HEK293 (cell line): ENCODE measurements at regions not wholly inside any gene's neighbourhood (a gene's known extent, or its start where the extent isn't known, plus 50 kb on each side); places are given as distances from the start of the nearest gene placed in this dataset.

ENCODE experiments used
- CTCF ChIA-PET: fragments of 350-600 bp; formaldehyde crosslinking; extraction: SDS; loops from one replicate; lab custom pipeline; 2021; ENCODE audit warnings: antibody characterized with exemption; lab: Yijun Ruan, JAX
- POLR2A ChIA-PET: fragments of 300-600 bp; formaldehyde crosslinking; extraction: SDS; loops from one replicate; lab custom pipeline; 2020; ENCODE audit warnings: antibody characterized with exemption, inconsistent platforms; lab: Yijun Ruan, JAX
- H3K27ac ChIP-seq: fragments of 200-500 bp; sonication (Bioruptor generic); 2 replicates; pipeline ENCODE4 v1.5.1; 2014; ENCODE audit warnings: low read depth, low read length, control low read depth, inconsistent platforms; ENCODE audit errors: extremely low read depth
- H3K36me3 ChIP-seq, 2 experiments: fragments of 200-500 bp in 1 of 2; sonication (Bioruptor generic) in 1 of 2; 1 replicate in 1 of 2; 2 replicates in 1 of 2; pipeline ENCODE4 v1.5.1; 2014 to 2017; ENCODE audit warnings: inconsistent platforms in 2 of 2, low read length in 2 of 2; ENCODE audit not compliant: control insufficient read depth in 2 of 2, insufficient read depth in 1 of 2
- H3K4me1 ChIP-seq: fragments of 200-500 bp; sonication (Bioruptor generic); 2 replicates; pipeline ENCODE4 v1.5.1; 2014; ENCODE audit warnings: mild to moderate bottlenecking, low read length, inconsistent platforms; ENCODE audit not compliant: control insufficient read depth, insufficient read depth
- H3K4me3 ChIP-seq: 2 replicates; pipeline ENCODE4 v1.5.1; 2011; ENCODE audit warnings: low read depth, mild to moderate bottlenecking, control low read depth, low read length, moderate library complexity
- H3K9me3 ChIP-seq: fragments of 200-500 bp; sonication (Bioruptor generic); 2 replicates; pipeline ENCODE4 v1.5.1; 2014; ENCODE audit warnings: low read depth, low read length, inconsistent platforms; ENCODE audit not compliant: control insufficient read depth, insufficient read depth
- GLIS1 ChIP-seq: fragments of 450-650 bp; formaldehyde crosslinking; IDR thresholded peaks from 2 replicates; pipeline ENCODE4 v1.5.1; 2016; ENCODE audit warnings: missing biosample characterization, missing genetic modification characterization
- MEIS1 ChIP-seq: sonication (generic); formaldehyde crosslinking; IDR thresholded peaks from 2 replicates; pipeline ENCODE4 v1.8.1; 2022; ENCODE audit warnings: missing genetic modification reagents, mild to moderate bottlenecking, borderline replicate concordance
- TCF7L2 ChIP-seq: IDR thresholded peaks from 2 replicates; pipeline ENCODE4 v1.6.1; 2011; ENCODE audit warnings: low read depth, mild to moderate bottlenecking, inconsistent platforms, low read length, moderate library complexity, borderline replicate concordance
- TRIM28 ChIP-seq: IDR thresholded peaks from 2 replicates; pipeline ENCODE4 v1.6.1; 2011; ENCODE audit warnings: low read length, control low read depth, borderline replicate concordance
- ZBTB1 ChIP-seq: fragments of 450-650 bp; formaldehyde crosslinking; IDR thresholded peaks from 2 replicates; pipeline ENCODE4 v1.5.1; 2016; ENCODE audit warnings: missing biosample characterization, missing genetic modification characterization
- ZBTB10 ChIP-seq: fragments of 450-650 bp; formaldehyde crosslinking; IDR thresholded peaks from 2 replicates; pipeline ENCODE4 v1.5.1; 2016; ENCODE audit warnings: missing biosample characterization, missing genetic modification characterization
- ZFP41 ChIP-seq: fragments of 450-650 bp; formaldehyde crosslinking; IDR thresholded peaks from 2 replicates; pipeline ENCODE4 v1.5.1; 2016; ENCODE audit warnings: missing biosample characterization, missing genetic modification characterization, borderline replicate concordance
- ZNF114 ChIP-seq: fragments of 450-650 bp; formaldehyde crosslinking; IDR thresholded peaks from 2 replicates; pipeline ENCODE4 v1.5.0; 2017; ENCODE audit warnings: missing biosample characterization, missing genetic modification characterization
- ZNF138 ChIP-seq: fragments of 450-650 bp; formaldehyde crosslinking; IDR thresholded peaks from 2 replicates; pipeline ENCODE4 v1.5.1; 2016; ENCODE audit warnings: missing biosample characterization, missing genetic modification characterization, borderline replicate concordance
- ZNF148 ChIP-seq: fragments of 450-650 bp; formaldehyde crosslinking; IDR thresholded peaks from 2 replicates; pipeline ENCODE4 v1.5.0; 2017; ENCODE audit warnings: missing biosample characterization, missing genetic modification characterization, borderline replicate concordance
- ZNF16 ChIP-seq: fragments of 450-650 bp; formaldehyde crosslinking; IDR thresholded peaks from 2 replicates; pipeline ENCODE4 v1.5.1; 2016; ENCODE audit warnings: low read depth, missing biosample characterization, missing genetic modification characterization
- ZNF266 ChIP-seq: fragments of 450-650 bp; formaldehyde crosslinking; IDR thresholded peaks from 2 replicates; pipeline ENCODE4 v1.5.1; 2016; ENCODE audit warnings: missing biosample characterization, missing genetic modification characterization, low read depth
- ZNF274 ChIP-seq, 2 experiments: fragments of 200-500 bp in 1 of 2; fragments of 450-650 bp in 1 of 2; sonication (Bioruptor generic) in 1 of 2; formaldehyde crosslinking in 1 of 2; IDR thresholded peaks; 2 replicates each; pipeline versions ENCODE4 v1.5.1 to v1.6.1; 2014 to 2016; ENCODE audit warnings: borderline replicate concordance in 1 of 2, inconsistent platforms in 1 of 2, low read length in 1 of 2, missing biosample characterization in 1 of 2, missing genetic modification characterization in 1 of 2
- ZNF302 ChIP-seq: fragments of 450-650 bp; formaldehyde crosslinking; IDR thresholded peaks from 2 replicates; pipeline ENCODE4 v1.5.1; 2016; ENCODE audit warnings: missing biosample characterization, missing genetic modification characterization, low read depth
- ZNF529 ChIP-seq: fragments of 450-650 bp; formaldehyde crosslinking; IDR thresholded peaks from 2 replicates; pipeline ENCODE4 v1.5.1; 2017; ENCODE audit warnings: missing genetic modification characterization, missing biosample characterization; ENCODE audit not compliant: insufficient replicate concordance
- ZNF600 ChIP-seq: fragments of 450-650 bp; formaldehyde crosslinking; IDR thresholded peaks from 2 replicates; pipeline ENCODE4 v1.5.1; 2016; ENCODE audit warnings: missing biosample characterization, missing genetic modification characterization
- ZNF621 ChIP-seq: fragments of 450-650 bp; formaldehyde crosslinking; IDR thresholded peaks from 2 replicates; pipeline ENCODE4 v1.5.1; 2017; ENCODE audit warnings: missing biosample characterization, missing genetic modification characterization
- ZNF701 ChIP-seq: fragments of 450-650 bp; formaldehyde crosslinking; IDR thresholded peaks from 2 replicates; pipeline ENCODE4 v1.5.1; 2016; ENCODE audit warnings: missing biosample characterization, missing genetic modification characterization
- ZSCAN23 ChIP-seq: fragments of 450-650 bp; formaldehyde crosslinking; IDR thresholded peaks from 2 replicates; pipeline ENCODE4 v1.5.1; 2016; ENCODE audit warnings: missing biosample characterization, missing genetic modification characterization
- TF ChIP-seq, protein P1 (sequence below): fragments of 450-650 bp; IDR thresholded peaks from 2 replicates; pipeline ENCODE4 v1.5.1; 2018; ENCODE audit warnings: missing biosample characterization, missing genetic modification characterization

- TF ChIP-seq ZNF621 (tag by site-specific recombination) = no peak
- TF ChIP-seq MEIS1 (CRISPR knock-in tag) = no peak
- Histone ChIP-seq H3K9me3 (no peaks in the 10 kb centered on the region), H3K4me1 (0 out of 2 replicates have a peak, but pooled peaks cover 5% of the 10 kb centered on the region), H3K27ac (no peak overlapping the region), H3K36me3 (no peaks in the 10 kb centered on the region), H3K4me3 (no peak overlapping the region)
- ChIA-PET POLR2A (no interaction called here), CTCF (no interaction called here)
Measured at GRCh38 chr12:67540920-67541624, 107.5 kb upstream of the DYRK2 start.

DNA sequence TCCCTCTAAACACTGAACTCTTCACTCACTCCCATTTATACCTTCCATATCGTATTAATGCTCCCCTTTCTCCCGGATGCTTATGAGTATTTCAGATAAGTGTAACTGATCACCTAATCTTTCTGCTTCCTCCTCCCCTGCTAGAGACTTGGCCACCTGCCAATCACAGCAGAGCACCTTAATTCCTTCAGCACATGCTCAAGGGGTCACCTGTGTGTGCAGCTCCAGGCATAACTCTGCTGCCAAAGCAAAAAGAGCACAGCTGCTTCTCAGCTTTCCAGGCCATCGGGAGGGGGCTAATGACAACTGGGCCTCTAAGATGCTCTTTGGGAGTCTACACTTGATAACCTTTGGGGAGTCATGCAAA, 106.9 kb upstream of the DYRK2 start:
- H3K4me1 ChIP-seq = 0 out of 2 replicates have a peak, but pooled peaks cover 5% of the 10 kb centered on the region
- TF ChIP-seq ZNF138 (no peak), ZNF600 (tag by site-specific recombination) (no peak), ZNF529 (tag by site-specific recombination) (no peak), GLIS1 (tag by site-specific recombination) (no peak), ZNF16 (tag by site-specific recombination) (no peak)
- TF ChIP-seq, all 188 proteins: peak for 0
- no peak overlapping the region for H3K27ac ChIP-seq
- H3K9me3 ChIP-seq = no peaks in the 10 kb centered on the region
- POLR2A ChIA-PET = no interaction called here
- H3K36me3 ChIP-seq = no peaks in the 10 kb centered on the region
- no peak overlapping the region for H3K4me3 ChIP-seq
- CTCF ChIA-PET = no interaction called here

- TF ChIP-seq, protein P1, sequence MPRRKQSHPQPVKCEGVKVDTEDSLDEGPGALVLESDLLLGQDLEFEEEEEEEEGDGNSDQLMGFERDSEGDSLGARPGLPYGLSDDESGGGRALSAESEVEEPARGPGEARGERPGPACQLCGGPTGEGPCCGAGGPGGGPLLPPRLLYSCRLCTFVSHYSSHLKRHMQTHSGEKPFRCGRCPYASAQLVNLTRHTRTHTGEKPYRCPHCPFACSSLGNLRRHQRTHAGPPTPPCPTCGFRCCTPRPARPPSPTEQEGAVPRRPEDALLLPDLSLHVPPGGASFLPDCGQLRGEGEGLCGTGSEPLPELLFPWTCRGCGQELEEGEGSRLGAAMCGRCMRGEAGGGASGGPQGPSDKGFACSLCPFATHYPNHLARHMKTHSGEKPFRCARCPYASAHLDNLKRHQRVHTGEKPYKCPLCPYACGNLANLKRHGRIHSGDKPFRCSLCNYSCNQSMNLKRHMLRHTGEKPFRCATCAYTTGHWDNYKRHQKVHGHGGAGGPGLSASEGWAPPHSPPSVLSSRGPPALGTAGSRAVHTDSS (tag by site-specific recombination) = no peak
- TF ChIP-seq ZBTB10 (tag by site-specific recombination) (no peak), ZNF266 (tag by site-specific recombination) (no peak), ZNF114 (tag by site-specific recombination) (no peak), ZBTB1 (tag by site-specific recombination) (no peak)
- H3K36me3 ChIP-seq = no peaks in the 10 kb centered on the region
- CTCF ChIA-PET = interaction anchor here (0.6 to 1.1 kb wide), 2 partner anchors 569 to 857 kb away, joined by 3 to 4 read pairs; no protein-coding TSS in a partner anchor
- H3K4me1 ChIP-seq = 0 out of 2 replicates have a peak, but pooled peaks cover 5% of the 10 kb centered on the region
- no peaks in the 10 kb centered on the region for H3K9me3 ChIP-seq
- POLR2A ChIA-PET = no interaction called here
- H3K27ac ChIP-seq = no peak overlapping the region
- H3K4me3 ChIP-seq = no peak overlapping the region
Measured at GRCh38 chr12:67543021-67543770, 105.3 kb upstream of the DYRK2 start.

- ChIA-PET CTCF (interaction anchor here (0.6 to 0.7 kb wide), 2 partner anchors 78 to 91 kb away, joined by 3 read pairs; no protein-coding TSS in a partner anchor), POLR2A (no interaction called here)
- no peaks in the 10 kb centered on the region for H3K9me3 ChIP-seq
- TF ChIP-seq TCF7L2 = no peak
- TF ChIP-seq ZFP41 (tag by site-specific recombination) = no peak
- no peak for TF ChIP-seq ZSCAN23 (tag by site-specific recombination)
- no peak for TF ChIP-seq ZNF302 (tag by site-specific recombination)
- TF ChIP-seq ZNF148 (tag by site-specific recombination) = no peak
- TF ChIP-seq ZNF274 (IDR thresholded peaks at IDR 0.05; ENCODE audit: low read length) = no peak
- TF ChIP-seq ZNF274 (tag by site-specific recombination; IDR thresholded peaks at IDR 0.05; ENCODE audit: borderline replicate concordance) = no peak
- TF ChIP-seq ZNF701 (tag by site-specific recombination) = no peak
- TF ChIP-seq TRIM28 = no peak
Measured at GRCh38 chr12:67545298-67545697, 103.2 kb upstream of the DYRK2 start.

More at GRCh38 chr12:67545298-67545697, 103.2 kb upstream of the DYRK2 start:
- Histone ChIP-seq H3K36me3 (no peaks in the 10 kb centered on the region), H3K4me3 (no peak overlapping the region), H3K4me1 (0 out of 2 replicates have a peak, but pooled peaks cover 5% of the 10 kb centered on the region), H3K27ac (no peak overlapping the region)
